GM20431 (cell line): ENCODE measurements at regions not wholly inside any gene's neighbourhood (a gene's known extent, or its start where the extent isn't known, plus 50 kb on each side); places are given as distances from the start of the nearest gene placed in this dataset.
"Not testable (repeated sequence)": the region's sequence is repeated elsewhere in the genome, so short reads cannot be mapped to it uniquely, and the experiment has no call there.

Source experiments
- in situ Hi-C: fragments of 300-500 bp; cut with MseI, MboI; formaldehyde crosslinking; loops from one replicate; pipeline ENCODE4 v1.15.0; 2020; ENCODE audit warnings: low sequenced_read_pairs; ENCODE audit not compliant: unreplicated experiment

- in situ Hi-C loops, result no loop called here
Measured at GRCh38 chr7:132034748-132035416, 478.5 kb upstream of the PODXL start.

- in situ Hi-C loops, result no loop called here
Measured at GRCh38 chr7:132030883-132031282, 474.5 kb upstream of the PODXL start.

GRCh38 chr7:132030086-132030568, 473.7 kb upstream of the PODXL start:
- in situ Hi-C loops, result no loop called here

- in situ Hi-C loops, result no loop called here
Measured at GRCh38 chr7:132029369-132030085, 473.1 kb upstream of the PODXL start.

- in situ Hi-C loops, result no loop called here
Measured at GRCh38 chr7:132028144-132028920, 471.9 kb upstream of the PODXL start.

GRCh38 chr7:132024290-132024689, 467.9 kb upstream of the PODXL start:
- in situ Hi-C loops, result no loop called here

GRCh38 chr7:132023466-132023865, 467.0 kb upstream of the PODXL start:
- in situ Hi-C loops, result no loop called here

- in situ Hi-C loops, result no loop called here
Measured at GRCh38 chr7:132022188-132022587, 465.8 kb upstream of the PODXL start.

GRCh38 chr7:132019703-132020102, 463.3 kb upstream of the PODXL start:
- in situ Hi-C loops, result no loop called here

GRCh38 chr7:132009778-132010177, 453.4 kb upstream of the PODXL start:
- in situ Hi-C loops, result no loop called here

GRCh38 chr7:132004529-132004928, 448.1 kb upstream of the PODXL start:
- in situ Hi-C loops, result no loop called here

GRCh38 chr7:132002343-132002968, 446.0 kb upstream of the PODXL start:
- in situ Hi-C loops, result no loop called here

- in situ Hi-C loops, result no loop called here
Measured at GRCh38 chr7:132001146-132001545, 444.7 kb upstream of the PODXL start.

GRCh38 chr7:131999193-131999592, 442.8 kb upstream of the PODXL start:
- in situ Hi-C loops, result no loop called here

GRCh38 chr7:131995324-131995723, 438.9 kb upstream of the PODXL start:
- in situ Hi-C loops, result no loop called here

GRCh38 chr7:131981069-131981468, 424.6 kb upstream of the PODXL start:
- in situ Hi-C loops, result not testable (repeated sequence)

- in situ Hi-C loops, result not testable (repeated sequence)
Measured at GRCh38 chr7:131978118-131978517, 421.7 kb upstream of the PODXL start.

GRCh38 chr7:131976411-131976810, 420.0 kb upstream of the PODXL start:
- in situ Hi-C loops, result no loop called here

GRCh38 chr7:131974671-131975070, 418.2 kb upstream of the PODXL start:
- in situ Hi-C loops, result no loop called here

- in situ Hi-C loops, result no loop called here
Measured at GRCh38 chr7:131972251-131972650, 415.8 kb upstream of the PODXL start.
